HG03139 (cell line): ENCODE measurements at regions not wholly inside any gene's neighbourhood (a gene's known extent, or its start where the extent isn't known, plus 50 kb on each side); places are given as distances from the start of the nearest gene placed in this dataset.

ENCODE experiments used
- ATAC-seq: cut with Tn5 transposase; IDR thresholded peaks from one replicate; pipeline ENCODE4 v1.9.1; 2021; ENCODE audit not compliant: unreplicated experiment

DNA sequence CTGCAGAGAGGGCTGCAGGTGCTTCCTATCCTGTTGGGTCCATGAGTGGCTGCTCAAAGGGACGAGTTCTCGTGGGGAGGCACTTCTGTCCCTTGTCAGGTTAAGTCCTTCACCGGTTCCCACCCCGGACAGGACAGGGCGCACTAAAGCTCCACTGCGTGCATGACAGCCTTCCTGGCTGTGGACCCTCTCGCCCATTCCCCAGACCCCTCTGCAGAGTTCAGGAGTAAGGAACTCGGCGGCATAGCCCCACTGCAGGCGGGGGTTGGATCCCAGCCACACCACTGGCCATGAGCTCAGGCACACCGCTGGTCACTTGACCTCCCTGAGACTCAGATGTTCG is 147.5 kb upstream of the ID2 start:
- ATAC-seq: no peak

DNA sequence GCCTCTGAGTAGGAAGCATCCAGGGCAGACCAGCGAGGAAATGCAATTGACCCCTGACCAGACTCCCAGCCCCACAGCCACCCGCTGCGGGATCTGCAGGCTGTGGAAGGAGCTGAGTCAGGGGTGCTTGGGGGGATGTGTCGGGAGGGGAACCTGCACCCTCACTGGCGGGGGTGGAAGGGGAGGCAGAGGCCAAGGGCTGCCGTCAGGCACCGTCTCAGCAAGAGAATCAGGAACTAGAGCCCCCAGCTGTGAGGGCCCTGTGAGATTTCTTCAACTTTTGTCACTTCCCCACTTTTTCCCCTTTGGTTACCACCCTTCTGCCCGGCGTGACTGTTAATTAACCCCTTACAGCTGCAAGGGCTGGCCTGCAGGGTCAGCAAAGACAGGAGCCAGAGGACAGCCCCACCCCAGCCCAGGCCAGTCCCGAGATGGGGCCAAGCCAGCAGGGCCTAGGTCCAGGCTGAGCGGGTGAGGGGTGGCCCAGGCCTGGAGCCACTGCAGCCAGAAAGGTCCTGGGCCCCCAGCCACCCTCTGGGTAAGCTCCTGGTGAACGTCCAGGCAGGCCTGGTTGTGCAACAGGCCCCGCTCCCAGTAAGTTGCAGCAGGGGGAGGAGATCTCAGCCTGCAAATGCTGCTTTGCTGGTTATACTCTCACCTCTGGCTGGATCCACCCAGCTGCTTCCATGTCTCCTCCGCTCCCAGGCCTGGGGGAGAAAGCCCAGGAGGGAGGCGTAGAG is 147.0 kb upstream of the ID2 start:
- ATAC-seq: no peak

DNA sequence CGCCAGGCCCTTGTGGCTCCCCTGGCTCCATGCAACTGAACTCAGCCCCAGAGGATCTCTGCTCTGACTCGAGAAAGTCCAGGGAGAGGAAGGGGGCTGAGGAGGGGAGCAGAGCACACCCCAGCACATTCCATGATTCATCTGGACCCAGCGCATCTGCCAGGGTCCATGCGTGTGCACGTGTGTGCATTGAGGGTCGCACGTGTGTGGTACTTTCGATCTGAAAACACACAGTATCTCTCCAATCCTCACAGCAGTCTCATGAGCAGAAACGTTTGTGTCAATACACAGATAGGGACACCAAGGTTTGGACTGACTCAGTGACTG is 146.4 kb upstream of the ID2 start:
- ATAC-seq: no peak

DNA sequence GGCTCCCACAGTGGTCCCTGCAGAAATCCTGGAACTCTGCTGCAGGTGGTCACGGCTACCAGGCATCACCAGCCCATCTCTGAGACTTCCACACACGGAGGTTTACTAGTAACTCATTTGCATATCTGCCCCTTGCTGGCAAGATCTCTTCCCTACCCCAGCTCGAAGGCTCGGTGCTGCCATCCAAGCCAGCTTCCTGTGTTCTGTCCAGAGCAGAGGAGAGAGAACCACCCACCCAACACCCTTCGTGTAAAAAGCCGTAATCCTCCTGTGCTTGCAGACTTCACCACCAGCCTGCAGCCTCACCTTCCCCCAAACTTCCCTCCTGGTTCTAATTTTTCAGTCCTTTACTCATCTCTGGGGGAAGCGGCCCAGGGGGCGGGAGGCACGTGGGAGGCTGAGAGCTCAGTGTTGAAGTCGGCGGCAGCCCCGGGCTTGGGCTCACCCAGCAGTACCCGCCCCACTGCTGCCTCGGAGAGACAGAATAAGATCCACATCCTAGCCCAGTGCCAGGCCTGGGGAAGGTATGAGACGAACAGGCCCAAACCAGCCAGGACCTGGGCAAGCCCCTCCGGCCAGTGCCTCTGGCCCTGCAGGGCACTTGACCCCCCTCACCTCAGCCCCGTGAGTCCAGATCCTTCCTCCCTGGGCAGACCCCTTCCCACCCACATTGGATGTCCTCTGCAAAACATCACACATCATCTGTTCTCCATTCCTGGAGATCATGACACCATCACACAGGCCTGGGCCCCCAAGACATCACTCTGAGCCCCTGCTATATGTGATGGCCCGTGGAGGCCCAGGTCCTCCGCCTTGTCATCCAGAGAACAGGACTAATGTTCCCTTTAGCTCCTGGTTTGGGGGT is 145.8 kb upstream of the ID2 start:
- ATAC-seq: no peak

DNA sequence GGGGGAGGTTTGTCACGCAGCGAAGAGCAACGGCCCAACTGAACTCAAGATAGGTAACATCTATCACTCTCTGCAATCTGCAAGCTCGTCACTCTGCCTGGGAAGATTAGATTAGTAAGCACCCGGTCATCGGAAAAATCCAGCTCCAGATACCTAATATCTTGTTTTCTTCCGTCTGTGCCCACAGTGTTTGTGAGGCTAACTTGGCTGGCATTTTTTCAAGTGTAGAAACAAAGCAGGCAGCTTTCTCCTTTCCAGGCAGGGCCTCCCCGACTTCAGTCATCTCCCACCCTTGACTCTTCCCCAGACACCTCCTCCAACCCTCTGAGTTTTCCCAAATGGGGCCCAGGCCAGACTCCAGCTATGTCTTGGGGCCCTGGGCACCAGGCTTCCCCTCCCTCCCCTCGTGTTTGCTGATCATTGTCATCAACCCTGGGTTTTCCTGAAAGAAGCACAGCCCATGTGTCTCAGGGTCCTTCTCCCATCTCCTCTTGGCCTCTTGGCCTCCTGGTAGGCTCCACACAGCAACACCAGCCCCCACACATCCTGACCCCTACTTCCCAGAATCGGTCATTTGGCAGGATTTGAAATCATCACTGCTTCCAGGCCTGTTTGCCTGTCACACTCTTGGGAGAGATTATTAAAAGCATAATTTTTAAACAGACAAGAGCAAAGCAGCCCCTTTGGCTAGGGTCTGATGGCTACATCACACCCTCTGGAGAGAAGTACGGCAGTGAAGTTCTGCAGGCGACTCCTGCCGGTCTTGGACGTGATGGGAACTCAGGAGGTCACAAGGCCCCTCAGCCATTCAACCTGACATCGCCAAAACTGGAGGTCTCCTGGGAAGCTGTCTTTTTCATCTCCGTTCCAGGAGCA is 144.9 kb upstream of the ID2 start:
- no peak for ATAC-seq

DNA sequence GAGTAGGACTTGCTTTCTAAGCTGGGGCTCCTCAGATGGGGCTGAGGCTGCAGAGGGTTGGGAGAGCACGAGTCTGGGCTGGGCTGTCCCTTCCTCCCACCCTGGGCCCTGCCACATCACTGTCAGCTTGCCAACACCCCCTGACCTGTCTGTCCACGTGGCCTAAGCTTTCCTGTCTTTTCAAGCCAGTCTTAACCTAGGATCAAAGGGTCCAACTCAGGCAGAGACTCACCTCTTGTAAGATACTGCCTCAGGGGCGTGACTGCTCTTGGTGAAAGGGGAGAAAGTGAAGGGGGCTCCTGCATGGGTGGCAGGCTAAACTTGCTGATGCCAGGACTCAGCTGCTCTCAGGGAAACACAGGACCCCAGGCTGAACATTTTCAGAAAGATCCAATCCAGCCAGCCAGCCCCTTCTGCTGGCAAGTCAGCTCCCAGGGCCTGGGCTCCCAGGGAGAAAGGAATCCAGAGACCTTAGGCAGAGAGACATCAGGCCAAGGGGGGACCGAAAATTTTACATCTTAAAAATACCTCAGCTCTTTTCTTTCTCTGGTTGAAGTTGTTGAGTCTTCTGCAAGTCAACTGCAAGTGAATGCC is 144.2 kb upstream of the ID2 start:
- ATAC-seq: no peak

DNA sequence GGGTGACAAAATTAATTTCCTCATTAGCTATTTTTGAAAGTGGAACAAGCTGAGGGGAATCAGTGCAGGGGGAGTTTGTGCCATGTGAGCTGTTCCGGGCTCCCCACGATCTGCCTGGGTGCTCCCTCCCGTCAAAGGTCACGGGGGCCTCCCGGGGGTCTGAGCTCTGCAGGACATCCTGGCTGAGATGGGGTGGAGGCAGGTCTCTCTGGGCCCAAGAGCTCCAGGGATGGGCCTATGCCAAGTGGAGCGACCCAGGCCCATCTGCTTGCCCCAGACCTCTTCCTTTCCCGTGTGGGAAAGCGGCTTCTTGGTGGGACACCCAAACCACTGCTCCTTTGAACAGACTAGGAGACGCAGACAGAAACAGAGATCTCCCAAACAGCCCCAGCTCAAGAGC is 143.3 kb upstream of the ID2 start:
- ATAC-seq: no peak

DNA sequence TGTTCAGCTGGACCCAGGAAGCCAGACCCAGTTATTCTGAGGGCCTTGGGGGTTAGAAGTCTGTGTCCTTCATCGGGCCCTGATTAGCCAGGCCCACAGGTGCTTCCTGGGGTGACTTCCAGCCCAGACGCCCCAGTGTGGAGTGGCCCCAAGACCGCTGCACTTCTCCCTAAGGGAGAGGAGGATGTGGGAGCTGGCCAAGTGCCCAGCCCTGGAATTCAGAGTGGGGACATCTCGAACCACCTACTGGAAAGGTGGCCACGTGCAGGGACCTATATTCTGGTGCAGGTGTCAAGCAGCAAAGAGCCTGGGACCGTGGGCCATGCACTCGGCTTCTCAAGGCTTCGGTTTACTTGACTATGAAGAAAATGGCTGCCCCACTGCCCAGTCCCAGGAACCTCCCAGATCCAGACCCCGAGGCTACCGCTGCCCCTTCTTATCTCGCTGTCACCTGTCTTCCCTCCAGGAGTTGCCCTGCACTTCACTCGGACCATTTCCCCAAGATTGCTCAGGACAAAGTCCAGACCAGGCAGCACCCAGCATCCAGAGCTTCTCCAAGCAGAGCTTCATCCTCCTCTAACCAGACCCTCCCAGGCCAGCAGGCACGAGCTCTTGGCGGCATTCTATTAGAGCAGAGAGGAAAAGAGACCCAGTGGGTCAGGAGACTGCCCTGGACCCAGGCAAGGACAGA is 142.8 kb upstream of the ID2 start:
- ATAC-seq: no peak

DNA sequence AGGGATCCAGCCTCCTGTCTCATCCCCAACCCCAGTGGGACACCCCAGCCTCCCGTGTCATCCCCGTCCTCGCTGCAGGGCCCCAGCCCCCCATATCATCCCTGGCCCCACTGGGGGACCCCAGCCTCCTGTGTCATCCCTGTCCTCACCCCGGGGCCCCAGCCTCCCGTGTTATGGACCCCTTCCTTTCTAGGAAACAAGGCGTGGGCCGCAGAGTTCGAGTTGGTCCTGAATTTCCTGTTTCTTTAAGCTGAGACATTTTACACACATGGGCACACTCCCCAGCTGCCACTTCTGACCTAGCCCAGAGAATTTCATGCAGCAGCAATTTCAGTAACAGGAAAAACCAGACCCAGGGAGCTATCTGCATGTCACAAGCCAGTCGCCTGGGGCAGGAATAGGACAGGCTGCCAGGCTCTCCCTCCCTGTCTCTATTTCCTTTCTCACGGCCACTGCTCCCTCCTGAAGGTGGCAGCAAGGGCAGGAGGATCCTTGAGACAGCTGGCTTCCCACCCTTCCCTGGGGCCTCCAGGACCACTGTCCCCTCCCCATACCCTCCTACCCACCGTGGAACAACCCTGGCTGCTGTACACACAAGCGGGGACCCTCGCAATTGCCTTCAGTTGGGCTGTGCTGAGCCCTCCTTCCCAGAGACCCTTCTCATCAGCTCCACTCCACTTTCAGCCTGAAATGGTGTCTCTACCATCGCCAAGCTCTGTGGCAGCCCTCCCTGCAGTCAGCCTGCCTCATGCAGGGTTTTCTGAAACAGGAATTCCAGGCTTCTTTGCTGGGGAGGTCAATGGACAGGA is 141.9 kb upstream of the ID2 start:
- no peak for ATAC-seq

DNA sequence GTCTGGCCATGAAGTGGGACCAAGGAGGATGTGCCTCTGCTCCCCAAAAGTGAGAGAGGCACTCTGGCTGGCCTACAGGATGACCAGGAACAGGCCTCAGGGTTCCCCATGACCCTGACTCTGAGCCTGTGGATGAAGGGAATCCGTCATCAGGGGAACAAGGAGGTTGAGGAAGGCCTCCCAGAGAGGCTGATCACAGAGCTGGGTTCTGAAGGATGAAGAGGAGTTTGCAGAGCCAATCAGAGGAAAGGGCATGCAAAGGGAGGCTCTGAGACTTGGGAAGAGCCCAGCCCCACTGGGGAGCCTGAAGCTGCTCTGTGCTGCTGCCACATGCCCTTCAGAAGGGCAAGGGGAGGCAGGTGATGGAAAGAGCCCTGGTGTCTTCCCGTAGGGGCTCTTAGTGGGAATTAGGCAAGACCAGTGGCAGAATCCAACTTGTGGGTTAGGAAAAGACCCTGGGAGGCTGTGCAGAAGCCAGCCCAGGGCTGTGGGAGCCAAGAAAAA is 141.3 kb upstream of the ID2 start:
- no peak for ATAC-seq

DNA sequence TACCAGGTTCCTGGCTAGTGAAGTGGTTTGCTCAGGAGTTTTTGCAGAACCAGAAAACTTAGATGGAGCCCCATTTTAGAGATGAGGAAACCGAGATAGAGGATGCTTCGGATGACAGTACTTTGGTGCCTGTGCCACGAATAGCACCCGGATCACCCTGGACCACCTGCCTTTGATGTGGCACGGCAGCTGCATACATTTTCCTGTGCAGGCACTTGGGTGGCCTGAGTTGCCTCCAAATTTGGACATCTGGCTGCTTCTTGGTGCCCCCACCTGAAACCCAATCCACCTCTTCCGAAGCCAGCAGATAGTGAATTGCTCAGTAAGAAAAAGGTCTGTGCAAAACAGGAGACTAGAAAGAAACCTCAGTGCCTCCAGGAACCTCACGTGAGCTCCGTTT is 140.6 kb upstream of the ID2 start:
- no peak for ATAC-seq

DNA sequence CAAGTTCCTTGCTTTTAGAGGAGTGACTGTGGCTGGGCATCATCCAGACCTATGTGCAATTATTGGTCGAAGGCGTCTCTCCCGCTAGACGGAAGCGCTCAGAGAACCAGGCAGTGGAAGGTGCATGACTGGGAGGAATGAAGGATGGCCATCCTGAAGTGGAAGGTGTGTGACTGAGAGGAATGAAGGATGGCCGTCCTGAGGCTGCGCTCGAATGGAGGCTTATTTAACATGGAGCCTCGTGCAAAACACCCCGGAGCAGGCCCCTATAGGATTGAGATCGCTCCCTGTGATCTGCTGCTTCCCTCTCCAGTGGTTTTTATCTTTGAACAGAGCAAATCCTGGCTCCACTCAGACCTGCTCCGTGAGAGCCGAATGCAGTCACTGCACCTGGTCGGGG is 140.2 kb upstream of the ID2 start:
- no peak for ATAC-seq

DNA sequence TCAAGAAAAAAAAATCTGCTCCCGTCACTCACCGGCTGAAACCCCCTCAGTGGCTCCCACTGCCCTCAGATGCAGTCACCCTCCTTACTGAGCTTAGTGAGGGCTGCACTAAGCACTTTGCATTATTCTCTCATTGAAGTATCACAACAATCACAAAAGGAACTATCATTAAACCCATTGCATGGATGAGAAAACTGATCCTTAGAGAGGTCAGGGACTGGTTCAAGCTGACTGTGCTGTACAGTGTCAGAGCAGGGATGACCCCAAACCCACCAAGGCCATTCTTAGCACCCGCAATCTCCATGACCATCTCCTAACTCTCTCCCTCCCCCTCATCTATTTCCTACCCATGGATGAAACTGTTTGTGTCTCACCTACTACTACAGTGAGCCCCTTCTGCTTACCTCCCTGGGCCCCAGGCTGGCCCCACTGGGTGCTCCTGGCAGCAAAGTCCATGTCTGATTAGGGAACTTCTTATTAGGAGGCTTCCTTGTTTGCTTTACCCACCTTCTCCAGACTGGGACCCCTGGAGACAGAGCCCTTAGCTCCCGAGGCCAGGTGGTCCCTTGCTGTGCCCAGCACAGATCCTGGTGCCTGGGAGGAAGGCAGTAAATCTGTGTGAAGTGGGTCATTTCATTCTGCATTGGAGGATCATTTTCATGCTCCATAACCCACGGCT is 139.3 kb upstream of the ID2 start:
- no peak for ATAC-seq

DNA sequence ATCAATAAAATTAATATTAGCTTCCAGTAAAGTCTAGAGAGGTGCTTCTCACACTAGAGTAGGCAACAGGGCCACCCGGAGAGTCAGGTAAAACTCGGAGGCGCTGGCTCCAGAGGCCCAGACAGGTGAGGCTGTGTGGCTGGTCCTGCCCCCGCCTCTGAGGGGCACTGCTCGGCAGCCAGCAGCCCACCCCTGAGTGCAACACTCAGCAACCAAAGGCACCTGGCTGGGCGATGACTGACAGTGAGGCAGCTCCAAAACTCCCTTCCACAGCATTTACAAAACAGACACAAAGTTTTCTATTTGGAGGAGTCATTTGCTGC is 138.8 kb upstream of the ID2 start:
- ATAC-seq: peak; percentile 3

DNA sequence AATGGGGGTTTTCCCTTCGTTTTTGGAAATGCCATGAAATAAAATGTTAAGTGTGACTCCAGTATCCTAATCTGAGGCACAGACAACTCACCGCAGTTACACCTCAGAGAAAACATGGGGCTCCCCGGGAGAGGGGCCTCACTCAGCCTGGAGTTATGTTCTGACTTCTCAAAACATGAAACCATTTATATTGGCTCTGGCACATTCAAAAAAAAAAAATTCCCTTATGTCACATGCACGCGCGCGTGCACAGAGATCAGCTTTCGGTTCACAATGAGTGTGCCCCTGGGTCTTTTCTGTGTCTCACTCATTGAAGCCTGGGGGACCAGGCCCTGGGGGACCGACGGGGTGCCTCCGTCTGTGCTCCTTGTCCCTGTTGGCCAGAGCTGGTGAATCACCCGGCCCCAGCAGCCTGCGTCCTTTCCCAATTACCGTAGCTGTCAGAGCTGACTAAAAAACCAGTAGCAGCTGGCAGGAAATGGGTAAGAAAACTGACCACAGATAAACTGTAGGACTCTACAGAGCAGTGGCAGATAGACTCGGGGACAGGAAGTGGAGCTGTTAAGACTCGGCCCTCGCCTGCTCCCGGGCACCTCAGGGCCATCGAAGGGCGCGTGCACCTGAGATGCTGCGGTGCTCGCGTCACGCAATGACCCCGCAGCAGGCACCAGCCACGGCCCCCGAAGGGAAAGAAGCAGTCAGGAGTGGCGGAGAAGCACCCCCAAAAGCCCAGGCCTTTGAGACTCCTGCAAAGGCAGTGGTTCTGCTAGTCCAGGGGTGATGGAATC is 138.3 kb upstream of the ID2 start:
- ATAC-seq: peak; percentile 60

DNA sequence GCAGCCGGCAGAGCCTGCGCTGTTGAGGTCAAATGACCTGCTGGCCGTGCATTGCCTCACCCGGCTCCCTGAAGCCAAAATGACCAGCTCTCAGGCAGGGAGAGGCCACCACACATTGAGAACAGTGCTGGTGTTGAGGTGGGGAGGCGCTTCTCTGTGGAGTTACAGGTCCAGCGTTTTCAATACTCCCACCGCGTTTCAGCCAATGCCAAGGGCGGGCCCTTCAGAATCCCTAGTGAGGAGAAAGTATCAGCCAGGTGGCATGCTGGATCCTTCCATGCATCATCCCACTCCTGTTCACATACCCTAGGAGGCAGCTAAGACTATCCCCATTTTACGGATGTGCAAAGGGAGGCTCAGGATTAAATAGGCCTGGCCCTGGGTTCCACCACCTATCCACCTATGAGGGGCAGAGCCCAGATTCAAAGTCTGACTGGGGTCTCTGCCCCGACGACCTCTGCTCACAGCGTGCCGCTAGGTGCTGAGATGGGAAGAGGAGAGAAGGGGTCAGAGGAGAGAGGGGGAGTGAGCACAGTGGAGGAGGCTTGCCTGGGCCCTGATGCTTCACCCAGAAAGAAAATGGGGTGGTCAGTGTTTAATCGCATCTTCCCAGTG is 137.6 kb upstream of the ID2 start:
- ATAC-seq: no peak

DNA sequence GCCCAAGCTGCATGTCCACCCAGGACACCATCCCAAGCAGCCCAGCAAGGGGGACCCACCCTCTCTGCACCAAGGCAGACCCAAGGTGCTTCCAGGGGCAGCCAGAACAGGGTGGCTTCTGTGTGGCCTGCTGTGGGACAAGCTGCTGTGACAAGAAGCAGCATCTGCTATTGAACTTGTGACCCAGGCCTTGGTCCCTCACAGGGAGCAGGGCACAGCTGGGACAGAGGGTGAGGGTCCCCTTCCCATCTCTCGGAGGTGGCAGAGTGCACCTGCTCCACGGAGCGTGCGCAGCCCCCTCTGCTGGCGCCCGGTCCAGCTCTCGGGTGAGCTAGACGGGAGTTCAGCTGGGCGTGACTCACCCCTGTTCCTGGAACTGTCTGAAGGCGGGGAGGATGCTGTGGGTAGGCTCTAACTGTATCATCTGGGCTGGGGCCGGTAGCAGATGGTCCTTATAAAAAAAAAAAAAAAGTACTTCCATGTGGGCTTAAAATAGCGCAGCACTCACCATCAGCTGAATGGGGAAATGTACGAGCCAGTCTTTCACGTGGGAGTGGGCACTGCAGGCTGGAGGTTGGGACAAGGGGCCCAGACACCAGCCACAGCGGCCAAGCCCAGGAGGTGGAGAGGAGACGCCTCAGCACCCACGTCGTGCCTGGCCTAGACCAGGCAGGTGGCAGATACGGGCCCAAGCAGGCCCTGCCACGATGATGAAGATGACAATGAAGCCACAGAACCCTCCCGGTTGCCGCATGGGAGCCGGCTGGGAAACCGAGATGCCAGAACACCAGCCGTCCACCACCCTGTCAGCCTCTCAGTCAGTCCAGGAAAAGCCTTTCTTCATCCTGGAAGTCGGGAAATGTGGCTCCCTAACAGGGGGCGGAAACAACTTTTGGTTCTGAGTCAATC is 136.8 kb upstream of the ID2 start:
- ATAC-seq: peak; percentile 59
